ENCODE measurements at regions not wholly inside any gene's neighbourhood (a gene's known extent, or its start where the extent isn't known, plus 50 kb on each side); places are given as distances from the start of the nearest gene placed in this dataset.

DNA sequence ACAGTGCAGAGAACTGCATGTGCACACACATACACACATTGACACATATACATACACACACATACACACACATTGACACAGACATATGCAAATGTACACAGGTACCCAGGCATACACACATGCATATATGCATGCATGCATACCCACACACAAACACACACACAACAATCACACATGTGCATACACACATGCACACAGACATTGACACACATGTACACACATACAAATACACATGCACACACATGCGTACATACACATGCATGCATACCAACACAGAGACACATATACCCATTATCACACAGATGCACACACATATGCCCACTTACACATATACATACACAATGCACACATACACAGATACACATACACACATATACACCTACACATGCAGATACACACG lies 299.6 kb upstream of the ADCY2 start:
- TF ChIP-seq, protein P1, sequence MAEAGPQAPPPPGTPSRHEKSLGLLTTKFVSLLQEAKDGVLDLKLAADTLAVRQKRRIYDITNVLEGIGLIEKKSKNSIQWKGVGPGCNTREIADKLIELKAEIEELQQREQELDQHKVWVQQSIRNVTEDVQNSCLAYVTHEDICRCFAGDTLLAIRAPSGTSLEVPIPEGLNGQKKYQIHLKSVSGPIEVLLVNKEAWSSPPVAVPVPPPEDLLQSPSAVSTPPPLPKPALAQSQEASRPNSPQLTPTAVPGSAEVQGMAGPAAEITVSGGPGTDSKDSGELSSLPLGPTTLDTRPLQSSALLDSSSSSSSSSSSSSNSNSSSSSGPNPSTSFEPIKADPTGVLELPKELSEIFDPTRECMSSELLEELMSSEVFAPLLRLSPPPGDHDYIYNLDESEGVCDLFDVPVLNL (CRISPR knock-in tag; IDR thresholded peaks at IDR 0.05; ENCODE audit: borderline replicate concordance, low read depth) = no peak
- TF ChIP-seq, protein P2, sequence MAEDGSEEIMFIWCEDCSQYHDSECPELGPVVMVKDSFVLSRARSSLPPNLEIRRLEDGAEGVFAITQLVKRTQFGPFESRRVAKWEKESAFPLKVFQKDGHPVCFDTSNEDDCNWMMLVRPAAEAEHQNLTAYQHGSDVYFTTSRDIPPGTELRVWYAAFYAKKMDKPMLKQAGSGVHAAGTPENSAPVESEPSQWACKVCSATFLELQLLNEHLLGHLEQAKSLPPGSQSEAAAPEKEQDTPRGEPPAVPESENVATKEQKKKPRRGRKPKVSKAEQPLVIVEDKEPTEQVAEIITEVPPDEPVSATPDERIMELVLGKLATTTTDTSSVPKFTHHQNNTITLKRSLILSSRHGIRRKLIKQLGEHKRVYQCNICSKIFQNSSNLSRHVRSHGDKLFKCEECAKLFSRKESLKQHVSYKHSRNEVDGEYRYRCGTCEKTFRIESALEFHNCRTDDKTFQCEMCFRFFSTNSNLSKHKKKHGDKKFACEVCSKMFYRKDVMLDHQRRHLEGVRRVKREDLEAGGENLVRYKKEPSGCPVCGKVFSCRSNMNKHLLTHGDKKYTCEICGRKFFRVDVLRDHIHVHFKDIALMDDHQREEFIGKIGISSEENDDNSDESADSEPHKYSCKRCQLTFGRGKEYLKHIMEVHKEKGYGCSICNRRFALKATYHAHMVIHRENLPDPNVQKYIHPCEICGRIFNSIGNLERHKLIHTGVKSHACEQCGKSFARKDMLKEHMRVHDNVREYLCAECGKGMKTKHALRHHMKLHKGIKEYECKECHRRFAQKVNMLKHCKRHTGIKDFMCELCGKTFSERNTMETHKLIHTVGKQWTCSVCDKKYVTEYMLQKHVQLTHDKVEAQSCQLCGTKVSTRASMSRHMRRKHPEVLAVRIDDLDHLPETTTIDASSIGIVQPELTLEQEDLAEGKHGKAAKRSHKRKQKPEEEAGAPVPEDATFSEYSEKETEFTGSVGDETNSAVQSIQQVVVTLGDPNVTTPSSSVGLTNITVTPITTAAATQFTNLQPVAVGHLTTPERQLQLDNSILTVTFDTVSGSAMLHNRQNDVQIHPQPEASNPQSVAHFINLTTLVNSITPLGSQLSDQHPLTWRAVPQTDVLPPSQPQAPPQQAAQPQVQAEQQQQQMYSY (CRISPR knock-in tag; IDR thresholded peaks at IDR 0.05) = no peak
- TF ChIP-seq TEAD1 (CRISPR knock-in tag; IDR thresholded peaks at IDR 0.05) = no peak
- no peak for TF ChIP-seq SP1 (CRISPR knock-in tag; conservative IDR thresholded peaks at IDR 0.05)
- TF ChIP-seq CREB1 (CRISPR knock-in tag; IDR thresholded peaks at IDR 0.05) = no peak
- TF ChIP-seq ETV6 (CRISPR knock-in tag; IDR thresholded peaks at IDR 0.05) = no peak
- no peak for TF ChIP-seq ATF1 (CRISPR knock-in tag; IDR thresholded peaks at IDR 0.05)
- TF ChIP-seq, protein P3, sequence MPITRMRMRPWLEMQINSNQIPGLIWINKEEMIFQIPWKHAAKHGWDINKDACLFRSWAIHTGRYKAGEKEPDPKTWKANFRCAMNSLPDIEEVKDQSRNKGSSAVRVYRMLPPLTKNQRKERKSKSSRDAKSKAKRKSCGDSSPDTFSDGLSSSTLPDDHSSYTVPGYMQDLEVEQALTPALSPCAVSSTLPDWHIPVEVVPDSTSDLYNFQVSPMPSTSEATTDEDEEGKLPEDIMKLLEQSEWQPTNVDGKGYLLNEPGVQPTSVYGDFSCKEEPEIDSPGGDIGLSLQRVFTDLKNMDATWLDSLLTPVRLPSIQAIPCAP (CRISPR knock-in tag; IDR thresholded peaks at IDR 0.05) = no peak
